ENCODE measurements at regions not wholly inside any gene's neighbourhood (a gene's known extent, or its start where the extent isn't known, plus 50 kb on each side); places are given as distances from the start of the nearest gene placed in this dataset.

- Histone ChIP-seq H3K27me3 (ENCODE audit: low read length) (no peaks in the 10 kb centered on the region), H3K27ac (ENCODE audit: low read length) (no peak overlapping the region), H3K4me3 (ENCODE audit: low read length) (no peak overlapping the region), H3K4me2 (ENCODE audit: low read length) (no peak overlapping the region), H3K9me2 (replicated peaks; ENCODE audit: low read length) (no peaks in the 10 kb centered on the region), H3K9ac (ENCODE audit: low read length) (no peak overlapping the region), H3K9me3 (ENCODE audit: low read length) (no peaks in the 10 kb centered on the region), H2AFZ (ENCODE audit: low read length) (no peak overlapping the region), H3F3A (ENCODE audit: low read length, unreplicated experiment) (no peaks in the 10 kb centered on the region), H3K79me2 (ENCODE audit: low read length) (no peaks in the 10 kb centered on the region), H4K20me1 (ENCODE audit: low read length) (no peaks in the 10 kb centered on the region), H3K4me1 (ENCODE audit: insufficient read depth, low read length) (no peaks in the 10 kb centered on the region), H3K36me3 (ENCODE audit: low read depth, low read length) (no peaks in the 10 kb centered on the region)
- POLR2A ChIA-PET (ENCODE audit: unreplicated experiment): no interaction called here
- DNase-seq: no peak
- CTCF ChIA-PET: no interaction called here
- intact Hi-C loops (cut with micrococcal nuclease): no loop called here
- TF ChIP-seq EZH2 (IDR thresholded peaks at IDR 0.05; ENCODE audit: low read length, unreplicated experiment) (no peak), EZH2phosphoT487 (IDR thresholded peaks at IDR 0.05; ENCODE audit: borderline replicate concordance, low read length) (no peak), CTCF (conservative IDR thresholded peaks at IDR 0.05; ENCODE audit: low read depth, low read length) (no peak)
- no peak for ATAC-seq
- BruUV-seq (replicated peaks): no TSS peak
These were observed 248.3 kb downstream of the DHX35 start for GRCh38 chr20:39210341-39211036.

- intact Hi-C loops (cut with micrococcal nuclease): no loop called here
- H4K20me1 ChIP-seq (ENCODE audit: low read length): no peaks in the 10 kb centered on the region
- POLR2A ChIA-PET (ENCODE audit: unreplicated experiment): no interaction called here
- no peak for ATAC-seq
- no peak overlapping the region for H2AFZ ChIP-seq (ENCODE audit: low read length)
- TF ChIP-seq EZH2phosphoT487 (IDR thresholded peaks at IDR 0.05; ENCODE audit: borderline replicate concordance, low read length) (no peak), EZH2 (IDR thresholded peaks at IDR 0.05; ENCODE audit: low read length, unreplicated experiment) (no peak), CTCF (conservative IDR thresholded peaks at IDR 0.05; ENCODE audit: low read depth, low read length) (no peak)
- BruUV-seq (replicated peaks): no TSS peak
- H3K4me3 ChIP-seq (ENCODE audit: low read length): no peak overlapping the region
- DNase-seq: no peak
- no peak overlapping the region for H3K4me2 ChIP-seq (ENCODE audit: low read length)
- H3F3A ChIP-seq (ENCODE audit: low read length, unreplicated experiment): no peaks in the 10 kb centered on the region
- no peaks in the 10 kb centered on the region for H3K36me3 ChIP-seq (ENCODE audit: low read depth, low read length)
- H3K9me2 ChIP-seq (replicated peaks; ENCODE audit: low read length): no peaks in the 10 kb centered on the region
- no peaks in the 10 kb centered on the region for H3K27me3 ChIP-seq (ENCODE audit: low read length)
- no peak overlapping the region for H3K9ac ChIP-seq (ENCODE audit: low read length)
- no peaks in the 10 kb centered on the region for H3K4me1 ChIP-seq (ENCODE audit: insufficient read depth, low read length)
- no peaks in the 10 kb centered on the region for H3K9me3 ChIP-seq (ENCODE audit: low read length)
- H3K27ac ChIP-seq (ENCODE audit: low read length): no peak overlapping the region
- H3K79me2 ChIP-seq (ENCODE audit: low read length): no peaks in the 10 kb centered on the region
- CTCF ChIA-PET: no interaction called here
These were observed 244.9 kb downstream of the DHX35 start for GRCh38 chr20:39206899-39207564.

- Histone ChIP-seq H3K27me3 (ENCODE audit: low read length) (no peaks in the 10 kb centered on the region), H4K20me1 (ENCODE audit: low read length) (no peaks in the 10 kb centered on the region), H2AFZ (ENCODE audit: low read length) (no peak overlapping the region), H3K36me3 (ENCODE audit: low read depth, low read length) (no peaks in the 10 kb centered on the region), H3F3A (ENCODE audit: low read length, unreplicated experiment) (no peaks in the 10 kb centered on the region), H3K4me2 (ENCODE audit: low read length) (no peak overlapping the region), H3K27ac (ENCODE audit: low read length) (no peak overlapping the region), H3K9me2 (replicated peaks; ENCODE audit: low read length) (no peaks in the 10 kb centered on the region), H3K79me2 (ENCODE audit: low read length) (no peaks in the 10 kb centered on the region), H3K4me1 (ENCODE audit: insufficient read depth, low read length) (peaks cover 5% of the 10 kb centered on the region; the same call in 1 of the 2 replicates), H3K9me3 (ENCODE audit: low read length) (no peaks in the 10 kb centered on the region), H3K9ac (ENCODE audit: low read length) (no peak overlapping the region), H3K4me3 (ENCODE audit: low read length) (no peak overlapping the region)
- DNase-seq (no peak), ATAC-seq (no peak)
- CTCF ChIA-PET: no interaction called here
- no peak for TF ChIP-seq CTCF (conservative IDR thresholded peaks at IDR 0.05; ENCODE audit: low read depth, low read length)
- TF ChIP-seq EZH2 (IDR thresholded peaks at IDR 0.05; ENCODE audit: low read length, unreplicated experiment): no peak
- no peak for TF ChIP-seq EZH2phosphoT487 (IDR thresholded peaks at IDR 0.05; ENCODE audit: borderline replicate concordance, low read length)
- BruUV-seq (replicated peaks): no TSS peak
- intact Hi-C loops (cut with micrococcal nuclease): no loop called here
- POLR2A ChIA-PET (ENCODE audit: unreplicated experiment): no interaction called here
These were observed 233.5 kb downstream of the DHX35 start for GRCh38 chr20:39195582-39196021.
